ENCODE measurements at regions not wholly inside any gene's neighbourhood (a gene's known extent, or its start where the extent isn't known, plus 50 kb on each side); places are given as distances from the start of the nearest gene placed in this dataset.

- TF ChIP-seq CTCF (IDR thresholded peaks at IDR 0.05): no peak
- no peak for TF ChIP-seq POLR2A (IDR thresholded peaks at IDR 0.05)
Measured at GRCh38 chr10:58920655-58921003, 255.8 kb upstream of the PHYHIPL start.
